ENCODE measurements at regions not wholly inside any gene's neighbourhood (a gene's known extent, or its start where the extent isn't known, plus 50 kb on each side); places are given as distances from the start of the nearest gene placed in this dataset.
"Not testable (repeated sequence)": the region's sequence is repeated elsewhere in the genome, so short reads cannot be mapped to it uniquely, and the experiment has no call there.

DNA sequence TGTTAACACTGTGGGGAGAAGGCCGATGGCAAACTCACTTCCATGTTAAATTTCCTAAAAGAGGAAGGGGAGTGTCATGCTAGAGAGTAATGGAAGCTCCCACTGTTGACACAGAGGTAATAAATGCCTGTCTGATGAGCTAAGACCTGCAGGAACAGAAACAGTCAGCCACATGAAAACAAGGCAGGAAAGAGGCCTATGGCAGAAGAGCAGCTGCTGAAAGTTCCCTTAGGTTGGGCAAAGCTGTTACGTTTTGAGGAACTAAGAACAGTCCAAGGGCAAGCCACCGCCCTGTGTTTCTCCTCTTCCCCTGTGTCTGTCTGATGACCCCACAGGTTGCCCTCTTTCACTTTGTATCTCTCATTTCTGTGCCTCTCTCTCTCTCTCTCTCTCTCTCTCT lies 422.6 kb downstream of the TMEM121 start:
- not testable (repeated sequence) for H3K36me3 ChIP-seq (ENCODE audit: control insufficient read depth in 2 of 2, insufficient read depth in 2 of 2, low read length in 1 of 2); H3K9me3 ChIP-seq (ENCODE audit: control insufficient read depth in 2 of 2, insufficient read depth in 1 of 2, low read depth in 1 of 2, low read length in 1 of 2); H3K27me3 ChIP-seq (ENCODE audit: control insufficient read depth in 1 of 2, insufficient read depth in 2 of 2, low read length in 2 of 2); H3K4me3 ChIP-seq (ENCODE audit: low read depth in 1 of 2, low read length in 2 of 2); H3K4me1 ChIP-seq (ENCODE audit: control insufficient read depth in 2 of 2, insufficient read depth in 2 of 2, low read length in 1 of 2); H3K27ac ChIP-seq (ENCODE audit: low read depth in 2 of 2, low read length in 1 of 2)
- 51 to 53% methylated on average over 3 of the region's 3 CpGs for WGBS, 2 donors

DNA sequence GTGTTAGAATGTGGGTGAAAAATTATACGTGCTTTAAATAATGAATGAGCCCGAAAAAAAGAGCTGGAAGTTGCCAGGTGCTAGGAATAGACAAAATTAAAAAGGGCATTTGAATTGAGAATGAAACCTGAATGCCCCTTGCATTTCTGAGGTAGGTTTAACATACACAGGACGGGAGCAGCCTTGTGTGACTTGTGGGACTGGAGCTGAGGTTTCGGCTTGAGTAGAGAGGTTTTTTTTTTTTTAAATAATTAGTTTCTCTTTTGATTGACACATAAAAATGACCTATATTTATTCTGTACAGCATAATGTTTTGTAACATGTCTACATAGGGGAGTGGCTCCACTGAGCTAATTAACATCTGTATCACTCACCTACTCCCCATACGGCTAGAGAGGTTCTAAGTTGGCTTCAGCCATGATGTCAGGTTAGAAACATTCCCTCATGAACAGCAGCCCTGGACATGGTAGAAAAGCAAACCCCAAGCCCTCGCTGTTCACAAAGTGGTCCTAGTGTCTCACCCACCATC lies 424.0 kb downstream of the TMEM121 start:
- H3K27me3 ChIP-seq (ENCODE audit: control insufficient read depth in 1 of 2, insufficient read depth in 2 of 2, low read length in 2 of 2); H3K9me3 ChIP-seq (ENCODE audit: control insufficient read depth in 2 of 2, insufficient read depth in 1 of 2, low read depth in 1 of 2, low read length in 1 of 2); H3K4me1 ChIP-seq (ENCODE audit: control insufficient read depth in 2 of 2, insufficient read depth in 2 of 2, low read length in 1 of 2); H3K36me3 ChIP-seq (ENCODE audit: control insufficient read depth in 2 of 2, insufficient read depth in 2 of 2, low read length in 1 of 2); H3K4me3 ChIP-seq (ENCODE audit: low read depth in 1 of 2, low read length in 2 of 2); H3K27ac ChIP-seq (ENCODE audit: low read depth in 2 of 2, low read length in 1 of 2): not testable (repeated sequence)
- 66 to 69% methylated on average over 6 of the region's 6 CpGs for WGBS, 2 donors

DNA sequence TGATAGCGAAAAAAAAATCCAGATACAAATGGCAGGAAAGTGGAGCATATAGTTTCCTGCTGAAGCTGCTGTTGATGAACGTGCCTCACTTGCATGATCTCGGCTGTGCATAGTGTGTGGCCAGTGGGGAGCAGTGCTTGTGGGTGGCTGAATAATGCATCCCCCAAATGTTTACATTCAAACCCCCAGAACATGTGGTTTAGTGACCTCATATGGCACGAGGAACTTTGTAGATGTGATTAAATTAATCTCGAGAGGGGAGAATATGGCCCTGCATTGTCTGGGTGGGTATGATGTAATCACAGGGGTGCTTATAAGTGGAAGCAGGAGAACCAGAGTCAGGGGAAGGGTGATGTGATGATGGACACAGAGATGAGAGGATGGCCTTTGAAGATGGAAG lies 425.0 kb downstream of the TMEM121 start:
- H3K9me3 ChIP-seq (ENCODE audit: control insufficient read depth in 2 of 2, insufficient read depth in 1 of 2, low read depth in 1 of 2, low read length in 1 of 2), result no peaks in the 10 kb centered on the region
- H3K27me3 ChIP-seq (ENCODE audit: control insufficient read depth in 1 of 2, insufficient read depth in 2 of 2, low read length in 2 of 2), result peaks cover 0 to 2% of the 10 kb centered on the region in 2 donors
- H3K36me3 ChIP-seq (ENCODE audit: control insufficient read depth in 2 of 2, insufficient read depth in 2 of 2, low read length in 1 of 2), result no peaks in the 10 kb centered on the region
- no peak overlapping the region for H3K27ac ChIP-seq (ENCODE audit: low read depth in 2 of 2, low read length in 1 of 2)
- no peaks in the 10 kb centered on the region for H3K4me1 ChIP-seq (ENCODE audit: control insufficient read depth in 2 of 2, insufficient read depth in 2 of 2, low read length in 1 of 2)
- no peak overlapping the region for H3K4me3 ChIP-seq (ENCODE audit: low read depth in 1 of 2, low read length in 2 of 2)
- 63% methylated on average over 5 of the region's 5 CpGs for WGBS, 2 donors

DNA sequence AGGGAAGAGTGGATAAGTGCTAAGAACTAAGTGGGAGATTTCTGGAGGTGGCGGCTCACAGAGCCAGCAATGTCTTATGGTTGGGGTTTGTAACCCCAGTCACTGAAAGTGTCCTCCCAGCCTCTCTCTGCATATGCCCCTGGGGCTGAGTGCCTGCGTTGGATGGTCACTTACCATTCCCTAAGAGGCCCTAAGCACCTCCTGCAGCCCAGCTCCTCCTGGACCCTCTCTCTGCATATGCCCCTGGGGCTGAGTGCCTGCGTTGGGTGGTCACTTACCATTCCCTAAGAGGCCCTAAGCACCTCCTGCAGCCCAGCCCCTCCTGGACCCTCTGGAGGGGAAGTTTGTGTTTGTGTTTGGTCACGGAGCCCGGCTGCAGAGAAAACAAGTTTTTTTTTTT lies 425.8 kb downstream of the TMEM121 start:
- H3K27me3 ChIP-seq (ENCODE audit: control insufficient read depth in 1 of 2, insufficient read depth in 2 of 2, low read length in 2 of 2), result peaks cover 0 to 2% of the 10 kb centered on the region in 2 donors
- no peak overlapping the region for H3K4me3 ChIP-seq (ENCODE audit: low read depth in 1 of 2, low read length in 2 of 2)
- 76 to 77% methylated on average over 4 to 5 of the region's 5 CpGs for WGBS, 2 donors

DNA sequence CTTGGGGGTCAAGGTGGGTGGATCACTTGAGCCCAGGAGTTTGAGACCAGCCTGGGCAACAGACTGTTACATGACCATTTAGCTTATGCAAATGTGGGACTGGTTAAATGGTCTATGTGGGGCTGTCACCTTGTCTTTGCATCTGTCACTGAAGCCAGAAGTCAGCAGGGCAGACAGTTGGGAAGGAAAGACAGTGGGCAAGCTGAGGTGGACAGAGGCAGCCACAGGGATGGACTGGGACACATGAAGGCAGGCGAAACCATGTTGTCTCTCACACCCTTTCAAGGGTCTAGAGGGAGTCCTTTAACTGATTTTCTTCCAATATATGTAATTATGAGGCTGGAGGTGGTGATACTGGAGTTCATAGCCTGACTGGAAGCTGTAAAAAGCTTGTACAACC lies 426.4 kb downstream of the TMEM121 start:
- Histone ChIP-seq H3K27ac (ENCODE audit: low read depth in 2 of 2, low read length in 1 of 2) (no peak overlapping the region), H3K27me3 (ENCODE audit: control insufficient read depth in 1 of 2, insufficient read depth in 2 of 2, low read length in 2 of 2) (peaks cover 0 to 2% of the 10 kb centered on the region in 2 donors), H3K4me3 (ENCODE audit: low read depth in 1 of 2, low read length in 2 of 2) (no peak overlapping the region), H3K36me3 (ENCODE audit: control insufficient read depth in 2 of 2, insufficient read depth in 2 of 2, low read length in 1 of 2) (no peaks in the 10 kb centered on the region), H3K9me3 (ENCODE audit: control insufficient read depth in 2 of 2, insufficient read depth in 1 of 2, low read depth in 1 of 2, low read length in 1 of 2) (no peaks in the 10 kb centered on the region), H3K4me1 (ENCODE audit: control insufficient read depth in 2 of 2, insufficient read depth in 2 of 2, low read length in 1 of 2) (no peaks in the 10 kb centered on the region)
- WGBS, 2 donors, result 43 to 64% methylated on average over 1 of the region's 1 CpG

More for the DNA sequence above, 425.8 kb downstream of the TMEM121 start:
- Histone ChIP-seq H3K9me3 (ENCODE audit: control insufficient read depth in 2 of 2, insufficient read depth in 1 of 2, low read depth in 1 of 2, low read length in 1 of 2) (no peaks in the 10 kb centered on the region), H3K4me1 (ENCODE audit: control insufficient read depth in 2 of 2, insufficient read depth in 2 of 2, low read length in 1 of 2) (no peaks in the 10 kb centered on the region), H3K27ac (ENCODE audit: low read depth in 2 of 2, low read length in 1 of 2) (no peak overlapping the region), H3K36me3 (ENCODE audit: control insufficient read depth in 2 of 2, insufficient read depth in 2 of 2, low read length in 1 of 2) (no peaks in the 10 kb centered on the region)

DNA sequence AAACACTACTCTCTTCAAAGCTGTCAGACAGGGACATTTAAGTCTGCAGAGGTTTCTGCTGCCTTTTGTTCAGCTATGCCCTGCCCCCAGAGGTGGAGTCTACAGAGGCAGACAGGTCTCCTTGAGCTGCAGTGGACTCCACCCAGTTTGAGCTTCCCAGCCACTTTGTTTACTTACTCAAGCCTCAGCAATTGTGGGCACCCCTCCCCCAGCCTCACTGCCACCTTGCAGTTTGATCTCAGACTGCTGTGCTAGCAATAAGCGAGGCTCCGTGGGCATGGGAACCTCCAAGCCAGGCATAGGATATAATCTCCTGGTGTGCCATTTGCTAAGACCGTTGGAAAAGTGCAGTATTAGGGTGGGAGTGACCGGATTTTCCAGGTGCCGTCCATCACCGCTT lies 435.2 kb downstream of the TMEM121 start:
- H3K4me3 ChIP-seq (ENCODE audit: low read depth in 1 of 2, low read length in 2 of 2); H3K27me3 ChIP-seq (ENCODE audit: control insufficient read depth in 1 of 2, insufficient read depth in 2 of 2, low read length in 2 of 2); H3K36me3 ChIP-seq (ENCODE audit: control insufficient read depth in 2 of 2, insufficient read depth in 2 of 2, low read length in 1 of 2); H3K27ac ChIP-seq (ENCODE audit: low read depth in 2 of 2, low read length in 1 of 2); H3K9me3 ChIP-seq (ENCODE audit: control insufficient read depth in 2 of 2, insufficient read depth in 1 of 2, low read depth in 1 of 2, low read length in 1 of 2); H3K4me1 ChIP-seq (ENCODE audit: control insufficient read depth in 2 of 2, insufficient read depth in 2 of 2, low read length in 1 of 2): not testable (repeated sequence)
- WGBS, 2 donors, result 77 to 79% methylated on average over 6 of the region's 6 CpGs

DNA sequence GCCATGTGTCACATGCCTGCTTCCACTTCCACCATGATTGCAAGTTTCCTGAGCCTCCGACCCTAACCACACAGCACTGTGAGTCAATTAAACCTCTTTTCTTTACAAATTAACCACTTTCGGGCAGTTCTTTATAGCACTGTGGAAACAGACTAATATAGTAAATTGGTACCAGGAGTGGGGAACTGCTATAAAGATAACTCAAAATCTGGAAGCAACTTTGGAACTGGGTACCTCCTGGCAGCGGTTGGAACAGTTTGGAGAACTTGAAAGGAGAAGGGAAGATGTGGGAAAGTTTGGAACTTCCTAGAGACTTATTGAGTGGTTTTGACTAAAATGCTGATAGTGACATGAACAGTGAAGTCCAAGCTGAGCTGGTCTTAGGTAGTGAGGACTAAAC lies 436.1 kb downstream of the TMEM121 start:
- Histone ChIP-seq H3K27me3 (ENCODE audit: control insufficient read depth in 1 of 2, insufficient read depth in 2 of 2, low read length in 2 of 2) (no peaks in the 10 kb centered on the region), H3K4me3 (ENCODE audit: low read depth in 1 of 2, low read length in 2 of 2) (no peak overlapping the region), H3K27ac (ENCODE audit: low read depth in 2 of 2, low read length in 1 of 2) (no peak overlapping the region), H3K9me3 (ENCODE audit: control insufficient read depth in 2 of 2, insufficient read depth in 1 of 2, low read depth in 1 of 2, low read length in 1 of 2) (peaks cover 0 to 8% of the 10 kb centered on the region in 2 donors), H3K4me1 (ENCODE audit: control insufficient read depth in 2 of 2, insufficient read depth in 2 of 2, low read length in 1 of 2) (no peaks in the 10 kb centered on the region), H3K36me3 (ENCODE audit: control insufficient read depth in 2 of 2, insufficient read depth in 2 of 2, low read length in 1 of 2) (no peaks in the 10 kb centered on the region)
- WGBS, 2 donors, result 72 to 79% methylated on average over 3 of the region's 3 CpGs

DNA sequence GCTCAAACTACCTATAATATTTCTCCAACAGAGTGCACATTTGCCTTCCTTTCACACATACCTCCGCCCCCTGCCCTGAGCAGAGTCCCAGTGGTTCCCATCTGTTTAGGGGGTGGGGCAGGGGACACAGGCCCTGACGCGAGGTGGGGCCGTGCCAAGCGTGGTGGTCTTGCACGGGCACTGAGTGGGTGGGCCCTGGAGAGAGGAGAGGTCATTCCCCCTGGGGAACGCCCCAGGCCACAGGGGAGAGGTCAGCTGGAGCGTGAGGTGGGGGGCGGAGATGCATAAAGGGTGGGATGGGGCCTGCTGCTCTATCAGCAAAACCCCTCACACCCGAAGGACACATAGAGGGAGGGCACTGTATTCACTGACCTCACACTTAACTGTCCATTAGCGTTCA lies 441.9 kb downstream of the TMEM121 start:
- Histone ChIP-seq H3K27me3 (ENCODE audit: control insufficient read depth in 1 of 2, insufficient read depth in 2 of 2, low read length in 2 of 2) (no peaks in the 10 kb centered on the region), H3K27ac (ENCODE audit: low read depth in 2 of 2, low read length in 1 of 2) (no peak overlapping the region), H3K4me3 (ENCODE audit: low read depth in 1 of 2, low read length in 2 of 2) (no peak overlapping the region), H3K36me3 (ENCODE audit: control insufficient read depth in 2 of 2, insufficient read depth in 2 of 2, low read length in 1 of 2) (no peaks in the 10 kb centered on the region), H3K4me1 (ENCODE audit: control insufficient read depth in 2 of 2, insufficient read depth in 2 of 2, low read length in 1 of 2) (no peaks in the 10 kb centered on the region), H3K9me3 (ENCODE audit: control insufficient read depth in 2 of 2, insufficient read depth in 1 of 2, low read depth in 1 of 2, low read length in 1 of 2) (no peaks in the 10 kb centered on the region)
- WGBS, 2 donors, result 72 to 77% methylated on average over 11 of the region's 11 CpGs

DNA sequence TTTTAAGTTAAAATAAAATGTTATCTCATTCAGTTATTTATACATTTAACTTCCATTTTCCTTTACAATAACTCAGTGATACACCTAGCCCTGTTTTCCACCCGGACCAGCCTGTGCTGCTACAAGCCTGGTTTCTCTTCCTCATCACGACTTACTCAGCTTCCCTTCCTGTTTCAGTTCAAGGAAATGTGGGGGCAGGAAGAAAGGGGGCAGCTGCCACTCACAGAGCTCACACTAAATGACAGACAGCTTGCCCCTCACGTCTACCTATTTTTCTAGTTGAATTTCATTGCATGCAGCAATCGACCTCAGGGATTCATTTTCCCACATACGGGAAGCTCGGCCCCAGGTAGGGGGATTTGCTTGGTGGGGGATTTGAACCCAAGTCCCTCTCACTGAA lies 442.6 kb downstream of the TMEM121 start:
- H3K27ac ChIP-seq (ENCODE audit: low read depth in 2 of 2, low read length in 1 of 2); H3K4me1 ChIP-seq (ENCODE audit: control insufficient read depth in 2 of 2, insufficient read depth in 2 of 2, low read length in 1 of 2); H3K9me3 ChIP-seq (ENCODE audit: control insufficient read depth in 2 of 2, insufficient read depth in 1 of 2, low read depth in 1 of 2, low read length in 1 of 2); H3K27me3 ChIP-seq (ENCODE audit: control insufficient read depth in 1 of 2, insufficient read depth in 2 of 2, low read length in 2 of 2); H3K4me3 ChIP-seq (ENCODE audit: low read depth in 1 of 2, low read length in 2 of 2); H3K36me3 ChIP-seq (ENCODE audit: control insufficient read depth in 2 of 2, insufficient read depth in 2 of 2, low read length in 1 of 2): not testable (repeated sequence)
- 49 to 58% methylated on average over 6 of the region's 6 CpGs for WGBS, 2 donors

DNA sequence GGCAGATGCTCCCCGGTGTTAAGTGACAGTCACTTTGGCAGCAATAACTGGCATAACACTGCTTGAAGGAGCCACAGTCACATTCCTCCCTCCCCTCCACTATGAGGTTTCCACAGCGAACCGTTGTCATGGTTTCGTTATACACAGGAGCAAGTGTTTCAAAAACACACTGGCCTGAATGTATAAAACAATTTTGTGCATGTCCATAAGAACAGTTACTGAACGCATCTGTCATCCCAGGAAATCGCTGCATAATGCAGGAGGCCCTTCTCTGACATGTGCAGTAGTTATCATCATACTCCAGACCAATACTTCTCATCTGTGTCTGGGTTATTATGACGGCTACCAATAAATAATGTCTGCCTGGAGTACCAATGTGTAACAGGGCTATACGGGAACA lies 444.4 kb downstream of the TMEM121 start:
- not testable (repeated sequence) for H3K4me3 ChIP-seq (ENCODE audit: low read depth in 1 of 2, low read length in 2 of 2); H3K36me3 ChIP-seq (ENCODE audit: control insufficient read depth in 2 of 2, insufficient read depth in 2 of 2, low read length in 1 of 2); H3K27me3 ChIP-seq (ENCODE audit: control insufficient read depth in 1 of 2, insufficient read depth in 2 of 2, low read length in 2 of 2); H3K4me1 ChIP-seq (ENCODE audit: control insufficient read depth in 2 of 2, insufficient read depth in 2 of 2, low read length in 1 of 2); H3K27ac ChIP-seq (ENCODE audit: low read depth in 2 of 2, low read length in 1 of 2); H3K9me3 ChIP-seq (ENCODE audit: control insufficient read depth in 2 of 2, insufficient read depth in 1 of 2, low read depth in 1 of 2, low read length in 1 of 2)
- 78 to 83% methylated on average over 8 of the region's 8 CpGs for WGBS, 2 donors
